ENCODE measurements at regions not wholly inside any gene's neighbourhood (a gene's known extent, or its start where the extent isn't known, plus 50 kb on each side); places are given as distances from the start of the nearest gene placed in this dataset.
"Not testable (repeated sequence)": the region's sequence is repeated elsewhere in the genome, so short reads cannot be mapped to it uniquely, and the experiment has no call there.

DNA sequence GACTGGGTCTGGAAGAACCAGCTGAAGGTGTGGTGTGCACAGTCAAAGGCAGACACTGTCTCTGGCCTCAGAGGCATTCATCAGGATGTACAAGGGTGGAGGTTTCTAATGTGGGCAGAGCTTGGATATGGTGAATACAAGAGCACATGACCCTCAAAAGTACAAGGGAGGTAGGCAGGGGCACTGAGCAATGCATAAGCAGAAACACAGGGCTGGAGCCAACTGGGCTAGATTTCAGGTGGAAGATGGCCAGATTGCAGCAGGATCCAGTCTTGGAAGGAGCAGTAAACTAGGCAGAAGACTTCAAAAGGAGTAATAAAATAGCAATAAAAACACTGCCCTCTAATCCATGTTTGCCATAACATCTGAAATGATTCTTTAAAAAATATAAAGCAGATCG is 417.1 kb downstream of the OLFM4 start:
- Mint-ChIP-seq H3K27me3 (ENCODE audit: low read depth) (no peaks in the 10 kb centered on the region), H3K9me3 (ENCODE audit: low read depth) (peaks cover 33% of the 10 kb centered on the region), H3K36me3 (ENCODE audit: low read depth) (no peaks in the 10 kb centered on the region), H3K4me3 (ENCODE audit: unreplicated experiment) (no peak overlapping the region), H3K27ac (ENCODE audit: unreplicated experiment) (no peak overlapping the region), H3K4me1 (ENCODE audit: low read depth) (no peaks in the 10 kb centered on the region)
- TF ChIP-seq, protein P1, sequence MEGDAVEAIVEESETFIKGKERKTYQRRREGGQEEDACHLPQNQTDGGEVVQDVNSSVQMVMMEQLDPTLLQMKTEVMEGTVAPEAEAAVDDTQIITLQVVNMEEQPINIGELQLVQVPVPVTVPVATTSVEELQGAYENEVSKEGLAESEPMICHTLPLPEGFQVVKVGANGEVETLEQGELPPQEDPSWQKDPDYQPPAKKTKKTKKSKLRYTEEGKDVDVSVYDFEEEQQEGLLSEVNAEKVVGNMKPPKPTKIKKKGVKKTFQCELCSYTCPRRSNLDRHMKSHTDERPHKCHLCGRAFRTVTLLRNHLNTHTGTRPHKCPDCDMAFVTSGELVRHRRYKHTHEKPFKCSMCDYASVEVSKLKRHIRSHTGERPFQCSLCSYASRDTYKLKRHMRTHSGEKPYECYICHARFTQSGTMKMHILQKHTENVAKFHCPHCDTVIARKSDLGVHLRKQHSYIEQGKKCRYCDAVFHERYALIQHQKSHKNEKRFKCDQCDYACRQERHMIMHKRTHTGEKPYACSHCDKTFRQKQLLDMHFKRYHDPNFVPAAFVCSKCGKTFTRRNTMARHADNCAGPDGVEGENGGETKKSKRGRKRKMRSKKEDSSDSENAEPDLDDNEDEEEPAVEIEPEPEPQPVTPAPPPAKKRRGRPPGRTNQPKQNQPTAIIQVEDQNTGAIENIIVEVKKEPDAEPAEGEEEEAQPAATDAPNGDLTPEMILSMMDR (IDR thresholded peaks at IDR 0.05): no peak
- no peak for DNase-seq (ENCODE audit: low spot score)

DNA sequence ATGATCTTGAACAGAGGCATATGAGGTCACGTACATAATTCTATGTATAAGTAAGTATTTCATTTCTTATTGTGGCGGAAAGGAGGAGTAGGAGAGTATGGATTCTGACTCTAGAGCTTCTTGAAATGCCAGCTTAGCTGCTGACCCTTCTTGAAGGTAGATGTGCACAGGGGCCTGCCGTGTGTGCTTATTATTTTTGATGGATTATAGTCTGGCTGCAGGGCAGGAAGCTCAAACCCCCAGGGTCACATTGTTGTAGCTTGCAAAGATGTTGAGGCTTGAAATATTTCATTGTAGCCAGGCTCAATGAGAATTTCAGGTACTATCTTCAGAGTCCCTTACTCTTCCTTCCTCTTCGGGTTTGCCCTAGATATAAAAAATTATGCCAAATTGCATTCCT is 418.8 kb downstream of the OLFM4 start:
- peaks cover 32% of the 10 kb centered on the region for H3K9me3 Mint-ChIP-seq (ENCODE audit: low read depth)
- no peak overlapping the region for H3K4me3 Mint-ChIP-seq (ENCODE audit: unreplicated experiment)
- no peak for DNase-seq (ENCODE audit: low spot score)

DNA sequence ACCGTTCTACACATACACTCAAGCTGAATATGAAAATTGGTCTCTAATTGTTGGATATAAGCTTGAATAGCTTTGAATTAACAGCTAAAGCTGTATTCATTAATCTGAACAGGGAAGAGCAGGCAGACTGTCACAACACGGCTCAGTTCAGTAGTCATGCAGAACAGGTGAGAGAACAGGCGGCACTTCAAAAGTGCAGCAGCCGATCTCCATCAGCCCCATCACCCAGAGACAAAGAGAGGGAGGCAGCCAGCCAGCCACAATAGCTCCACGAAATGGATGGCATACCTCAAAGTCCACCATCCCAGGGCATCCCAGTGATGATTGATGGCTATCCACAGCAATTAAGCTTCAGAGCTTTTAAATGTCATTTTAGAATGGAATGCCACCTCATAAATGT is 419.2 kb downstream of the OLFM4 start:
- Mint-ChIP-seq H3K27ac (ENCODE audit: unreplicated experiment) (no peak overlapping the region), H3K27me3 (ENCODE audit: low read depth) (no peaks in the 10 kb centered on the region), H3K4me1 (ENCODE audit: low read depth) (no peaks in the 10 kb centered on the region), H3K36me3 (ENCODE audit: low read depth) (no peaks in the 10 kb centered on the region), H3K9me3 (ENCODE audit: low read depth) (peaks cover 32% of the 10 kb centered on the region), H3K4me3 (ENCODE audit: unreplicated experiment) (no peak overlapping the region)
- no peak for DNase-seq (ENCODE audit: low spot score)
- TF ChIP-seq, protein P1 (IDR thresholded peaks at IDR 0.05): no peak

More for the DNA sequence above, 418.8 kb downstream of the OLFM4 start:
- H3K27ac Mint-ChIP-seq (ENCODE audit: unreplicated experiment): no peak overlapping the region
- TF ChIP-seq, protein P1 (IDR thresholded peaks at IDR 0.05): no peak
- no peaks in the 10 kb centered on the region for H3K4me1 Mint-ChIP-seq (ENCODE audit: low read depth)
- no peaks in the 10 kb centered on the region for H3K27me3 Mint-ChIP-seq (ENCODE audit: low read depth)
- H3K36me3 Mint-ChIP-seq (ENCODE audit: low read depth): no peaks in the 10 kb centered on the region

DNA sequence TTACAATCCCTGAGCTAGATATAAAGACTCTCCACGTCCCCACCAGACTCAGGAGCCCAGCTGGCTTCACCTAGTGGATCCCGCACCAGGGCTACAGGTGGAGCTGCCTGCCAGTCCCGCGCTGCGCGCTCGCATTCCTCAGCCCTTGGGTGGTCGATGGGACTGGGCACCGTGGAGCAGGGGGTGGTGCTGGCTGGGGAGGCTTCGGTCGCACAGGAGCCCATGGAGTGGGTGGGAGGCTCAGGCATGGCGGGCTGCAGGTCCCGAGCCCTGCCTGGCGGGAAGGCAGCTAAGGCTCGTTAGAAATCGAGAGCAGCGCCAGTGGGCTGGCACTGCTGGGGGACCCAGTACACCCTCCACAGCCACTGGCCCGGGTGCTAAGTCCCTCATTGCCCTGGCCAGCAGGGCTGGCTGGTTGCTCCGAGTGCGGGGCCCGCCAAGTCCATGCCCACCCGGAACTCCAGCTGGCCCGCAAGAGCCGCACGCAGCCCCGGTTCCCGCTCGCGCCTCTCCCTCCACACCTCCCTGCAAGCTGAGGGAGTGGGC is 423.7 kb downstream of the OLFM4 start:
- not testable (repeated sequence) for H3K4me1 Mint-ChIP-seq (ENCODE audit: low read depth); H3K27me3 Mint-ChIP-seq (ENCODE audit: low read depth); H3K36me3 Mint-ChIP-seq (ENCODE audit: low read depth); H3K27ac Mint-ChIP-seq (ENCODE audit: unreplicated experiment); H3K4me3 Mint-ChIP-seq (ENCODE audit: unreplicated experiment)
- H3K9me3 Mint-ChIP-seq (ENCODE audit: low read depth): peaks cover 42% of the 10 kb centered on the region
- DNase-seq (ENCODE audit: low spot score): peak; percentile 89

DNA sequence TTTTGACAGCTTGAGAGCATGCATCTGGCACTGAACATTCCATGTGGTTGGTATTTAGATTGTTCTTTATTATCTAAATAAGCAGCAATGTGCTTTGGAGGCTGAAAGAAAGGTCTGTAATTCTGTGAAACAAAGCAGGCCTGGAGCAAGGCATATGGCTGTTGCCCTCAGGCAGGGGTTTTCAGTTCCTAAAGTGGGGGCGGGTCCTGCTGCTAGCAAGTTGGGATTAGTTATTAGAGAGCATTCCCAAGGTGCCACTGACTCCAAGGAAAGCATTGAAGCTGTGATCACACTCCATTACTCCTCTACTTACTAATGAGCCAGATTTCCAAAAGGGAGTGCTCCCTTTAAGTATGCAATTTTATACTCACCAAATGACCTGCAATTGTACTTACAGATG is 432.2 kb downstream of the OLFM4 start:
- H3K4me3 Mint-ChIP-seq (ENCODE audit: unreplicated experiment): no peak overlapping the region
- no peaks in the 10 kb centered on the region for H3K27me3 Mint-ChIP-seq (ENCODE audit: low read depth)
- no peaks in the 10 kb centered on the region for H3K36me3 Mint-ChIP-seq (ENCODE audit: low read depth)
- no peak for DNase-seq (ENCODE audit: low spot score)
- no peaks in the 10 kb centered on the region for H3K4me1 Mint-ChIP-seq (ENCODE audit: low read depth)
- H3K27ac Mint-ChIP-seq (ENCODE audit: unreplicated experiment): no peak overlapping the region
- TF ChIP-seq, protein P1 (IDR thresholded peaks at IDR 0.05): no peak
- peaks cover 21% of the 10 kb centered on the region for H3K9me3 Mint-ChIP-seq (ENCODE audit: low read depth)

DNA sequence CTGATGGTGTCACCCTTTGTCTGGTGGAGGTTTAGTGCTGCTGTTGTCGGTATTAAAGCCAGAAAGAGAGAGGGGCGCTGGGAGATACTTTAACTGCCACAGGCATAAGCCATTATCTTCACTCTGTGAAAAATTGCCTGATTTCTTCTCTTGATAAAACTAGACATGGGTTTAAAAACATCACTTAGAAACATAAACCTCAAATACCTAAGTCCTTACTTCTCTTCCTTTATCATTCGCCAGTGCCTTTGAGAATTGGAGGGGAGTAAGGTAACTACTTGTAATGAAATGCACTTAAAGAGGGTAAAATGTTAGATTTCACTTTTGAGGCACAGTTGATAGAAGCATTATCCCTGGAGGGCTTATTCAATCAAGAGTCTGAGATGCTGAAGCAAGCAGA is 434.5 kb downstream of the OLFM4 start:
- Mint-ChIP-seq H3K36me3 (ENCODE audit: low read depth) (no peaks in the 10 kb centered on the region), H3K27ac (ENCODE audit: unreplicated experiment) (no peak overlapping the region), H3K9me3 (ENCODE audit: low read depth) (peaks cover 6% of the 10 kb centered on the region), H3K4me3 (ENCODE audit: unreplicated experiment) (no peak overlapping the region), H3K4me1 (ENCODE audit: low read depth) (no peaks in the 10 kb centered on the region), H3K27me3 (ENCODE audit: low read depth) (no peaks in the 10 kb centered on the region)
- TF ChIP-seq, protein P1 (IDR thresholded peaks at IDR 0.05): no peak
- DNase-seq (ENCODE audit: low spot score): no peak

Measured in chondrocyte (in vitro differentiated cells).